ENCODE measurements at regions not wholly inside any gene's neighbourhood (a gene's known extent, or its start where the extent isn't known, plus 50 kb on each side); places are given as distances from the start of the nearest gene placed in this dataset.

GRCh38 chr3:177576746-177577145 is 379.5 kb upstream of the TBL1XR1 start:
- Histone ChIP-seq H3K27me3 (ENCODE audit: control insufficient read depth in 4 of 4, insufficient read depth in 4 of 4, low read length in 3 of 4) (no peaks in the 10 kb centered on the region), H3K27ac (ENCODE audit: low read depth in 1 of 2, low read length in 2 of 2) (no peak overlapping the region)
- TF ChIP-seq HNF4A (conservative IDR thresholded peaks at IDR 0.05), result no peak
- TF ChIP-seq CTCF (IDR thresholded peaks at IDR 0.05; ENCODE audit: low read depth, low read length, missing input control), result no peak
- no peak for TF ChIP-seq GABPA (IDR thresholded peaks at IDR 0.05 in 1 of 2, conservative IDR thresholded peaks at IDR 0.05 in 1 of 2)
- no peak for TF ChIP-seq NR2F2 (IDR thresholded peaks at IDR 0.05)
- no peak for TF ChIP-seq RAD21 (IDR thresholded peaks at IDR 0.05)
- no peak for TF ChIP-seq TAF1 (conservative IDR thresholded peaks at IDR 0.05)
- TF ChIP-seq REST (IDR thresholded peaks at IDR 0.05), result no peak
- no peak for TF ChIP-seq ATF3 (IDR thresholded peaks at IDR 0.05)
- TF ChIP-seq ZBTB33 (IDR thresholded peaks at IDR 0.05), result no peak
- TF ChIP-seq YY1 (IDR thresholded peaks at IDR 0.05), result no peak
- TF ChIP-seq HNF4G (IDR thresholded peaks at IDR 0.05), result no peak
- TF ChIP-seq SP1 (IDR thresholded peaks at IDR 0.05), result no peak
- no peak for TF ChIP-seq FOXA1 (IDR thresholded peaks at IDR 0.05)
- no peak for TF ChIP-seq FOXA2 (IDR thresholded peaks at IDR 0.05)
- TF ChIP-seq EGR1 (IDR thresholded peaks at IDR 0.05; ENCODE audit: low read depth in 2 of 2), result no peak
- TF ChIP-seq RXRA (IDR thresholded peaks at IDR 0.05), result no peak

GRCh38 chr3:177578488-177578887 is 381.2 kb upstream of the TBL1XR1 start:
- Histone ChIP-seq H3K36me3 (ENCODE audit: control insufficient read depth in 4 of 4, insufficient read depth in 3 of 4, low read depth in 1 of 4, low read length in 3 of 4) (no peaks in the 10 kb centered on the region), H3K27me3 (ENCODE audit: control insufficient read depth in 4 of 4, insufficient read depth in 4 of 4, low read length in 3 of 4) (no peaks in the 10 kb centered on the region), H3K4me1 (ENCODE audit: control insufficient read depth in 4 of 4, insufficient read depth in 4 of 4, low read length in 3 of 4) (no peaks in the 10 kb centered on the region), H3K27ac (ENCODE audit: low read depth in 1 of 2, low read length in 2 of 2) (no peak overlapping the region), H3K9me3 (ENCODE audit: control insufficient read depth in 4 of 4, low read length in 3 of 4) (no peaks in the 10 kb centered on the region), H3K4me3 (ENCODE audit: low read depth in 1 of 3, low read length in 3 of 3) (no peak overlapping the region), H3K9ac (ENCODE audit: low read depth in 1 of 2, low read length in 2 of 2) (no peak overlapping the region)
- WGBS, result 77% methylated on average over 6 of the region's 6 CpGs
- no peak for TF ChIP-seq CTCF (IDR thresholded peaks at IDR 0.05; ENCODE audit: low read depth, low read length, missing input control)
- no peak for TF ChIP-seq TAF1 (conservative IDR thresholded peaks at IDR 0.05)
- TF ChIP-seq HNF4G (IDR thresholded peaks at IDR 0.05), result no peak
- no peak for TF ChIP-seq REST (IDR thresholded peaks at IDR 0.05)
- no peak for DNase-seq (ENCODE audit: low spot score)

More at GRCh38 chr3:177576746-177577145, 379.5 kb upstream of the TBL1XR1 start:
- DNase-seq (ENCODE audit: low spot score), result no peak
- H3K9ac ChIP-seq (ENCODE audit: low read depth in 1 of 2, low read length in 2 of 2), result no peak overlapping the region
- no peaks in the 10 kb centered on the region for H3K9me3 ChIP-seq (ENCODE audit: control insufficient read depth in 4 of 4, low read length in 3 of 4)
- no peaks in the 10 kb centered on the region for H3K4me1 ChIP-seq (ENCODE audit: control insufficient read depth in 4 of 4, insufficient read depth in 4 of 4, low read length in 3 of 4)
- no peak overlapping the region for H3K4me3 ChIP-seq (ENCODE audit: low read depth in 1 of 3, low read length in 3 of 3)
- WGBS, result 70% methylated on average over 4 of the region's 4 CpGs
- no peaks in the 10 kb centered on the region for H3K36me3 ChIP-seq (ENCODE audit: control insufficient read depth in 4 of 4, insufficient read depth in 3 of 4, low read depth in 1 of 4, low read length in 3 of 4)
